ENCODE measurements at regions not wholly inside any gene's neighbourhood (a gene's known extent, or its start where the extent isn't known, plus 50 kb on each side); places are given as distances from the start of the nearest gene placed in this dataset.

- TF ChIP-seq CTCF (IDR thresholded peaks at IDR 0.05) (no peak), POLR2A (IDR thresholded peaks at IDR 0.05) (no peak)
These were observed 103.2 kb upstream of the SH3BP4 start for GRCh38 chr2:234848578-234848977.

All from heart left ventricle (tissue), 13 donors.